PC-9 (cell line): ENCODE measurements at regions not wholly inside any gene's neighbourhood (a gene's known extent, or its start where the extent isn't known, plus 50 kb on each side); places are given as distances from the start of the nearest gene placed in this dataset.
A peak's percentile ranks its signal among the peaks of the same experiment; 100 is the strongest.

ENCODE experiments used
- BruUV-seq: library from RNA; stranded (reverse); fragments of 400-500 nt; replicated peaks from 2 replicates; lab custom pipeline; 2021; lab: Mats Ljungman, UMichigan
- CTCF ChIA-PET: fragments of 300-600 bp; sonication (Branson Sonifier 250); formaldehyde crosslinking; loops from one replicate; lab custom pipeline; 2022; ENCODE audit warnings: antibody characterized with exemption; lab: Charles Lee
- POLR2A ChIA-PET: fragments of 300-600 bp; sonication (Branson Sonifier 250); formaldehyde crosslinking; loops from one replicate; lab custom pipeline; 2022; ENCODE audit warnings: antibody characterized with exemption; ENCODE audit not compliant: unreplicated experiment; lab: Charles Lee
- DNase-seq, 2 experiments: peaks; one replicate each; pipeline versions ENCODE4 v3.0.0 to v3.0.0-alpha.2; 2015 to 2022; ENCODE audit warnings: mixed read lengths in 1 of 2
- H2AFZ ChIP-seq: fragments of 200-600 bp; sonication (generic); 2 replicates; pipeline ENCODE4 v1.8.1; 2017; ENCODE audit warnings: antibody characterized with exemption
- H3F3A ChIP-seq: fragments of 200-600 bp; sonication (generic); 2 replicates; pipeline ENCODE4 v1.8.1; 2017; ENCODE audit warnings: antibody characterized with exemption, mild to moderate bottlenecking, low read depth; ENCODE audit not compliant: insufficient read depth
- H3K27ac ChIP-seq: fragments of 200-600 bp; sonication (generic); 2 replicates; pipeline ENCODE4 v1.6.1; 2016; ENCODE audit warnings: mixed run types
- H3K27me3 ChIP-seq: fragments of 200-600 bp; sonication (generic); 2 replicates; pipeline ENCODE4 v1.6.1; 2016; ENCODE audit warnings: low read depth, mixed run types; ENCODE audit not compliant: insufficient read depth
- H3K36me3 ChIP-seq: fragments of 200-600 bp; sonication (generic); 2 replicates; pipeline ENCODE4 v1.6.1; 2016; ENCODE audit warnings: low read depth, mixed run types
- H3K4me1 ChIP-seq: fragments of 200-600 bp; sonication (generic); replicated peaks from 2 replicates; pipeline ENCODE4 v1.6.1; 2016; ENCODE audit warnings: mixed run types; ENCODE audit not compliant: insufficient read depth
- H3K4me2 ChIP-seq: fragments of 200-600 bp; sonication (generic); 2 replicates; pipeline ENCODE4 v1.6.1; 2017; ENCODE audit warnings: mixed run types
- H3K4me3 ChIP-seq: fragments of 200-600 bp; sonication (generic); 2 replicates; pipeline ENCODE4 v1.6.1; 2016; ENCODE audit warnings: mixed run types
- H3K79me2 ChIP-seq: fragments of 200-600 bp; sonication (generic); 2 replicates; pipeline ENCODE4 v1.6.1; 2017; ENCODE audit warnings: low read depth, mixed run types
- H3K9me2 ChIP-seq: fragments of 200-600 bp; sonication (generic); 2 replicates; pipeline ENCODE4 v1.8.1; 2017; ENCODE audit warnings: mild to moderate bottlenecking; ENCODE audit not compliant: insufficient read depth
- H3K9me3 ChIP-seq: fragments of 200-600 bp; sonication (generic); 2 replicates; pipeline ENCODE4 v1.8.1; 2016; ENCODE audit warnings: low read depth; ENCODE audit not compliant: insufficient read depth
- H4K20me1 ChIP-seq: fragments of 200-600 bp; sonication (generic); 2 replicates; pipeline ENCODE4 v1.8.1; 2017; ENCODE audit not compliant: insufficient read depth
- EZH2 ChIP-seq: fragments of 200-600 bp; sonication (generic); IDR thresholded peaks from 2 replicates; pipeline ENCODE4 v1.8.0; 2017; ENCODE audit warnings: antibody characterized with exemption, low read depth
- intact Hi-C: fragments of 100-400 bp; cut with micrococcal nuclease; formaldehyde crosslinking; loops from one replicate; pipeline ENCODE4 v1.10.0; 2022; ENCODE audit not compliant: unreplicated experiment
- TF ChIP-seq, protein P1 (sequence below): fragments of 200-600 bp; sonication (generic); conservative IDR thresholded peaks from 2 replicates; pipeline ENCODE4 v1.6.1; 2017; ENCODE audit warnings: mixed run types, antibody characterized with exemption, mild to moderate bottlenecking, moderate library complexity

DNA sequence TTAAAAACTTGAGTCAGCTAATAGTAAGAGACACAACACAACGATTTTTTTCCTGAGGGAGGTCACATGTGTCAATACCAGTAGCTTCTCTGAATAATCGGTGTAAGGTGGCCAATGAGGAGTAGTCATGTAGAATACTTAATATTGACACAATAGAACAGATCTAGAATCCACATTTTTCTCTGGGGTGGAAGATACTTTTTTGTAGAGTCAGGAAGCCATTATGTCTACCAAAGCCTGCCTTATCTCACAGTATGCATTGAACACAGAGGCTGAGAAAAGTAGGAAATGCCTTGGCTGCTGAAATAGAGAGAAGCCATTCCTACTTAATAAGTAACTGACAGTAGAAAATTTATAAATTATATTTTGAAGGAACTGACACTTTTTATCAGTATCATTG is 725.0 kb downstream of the METTL15 start:
- Histone ChIP-seq H3K27me3 (no peaks in the 10 kb centered on the region), H3K4me1 (0 out of 2 replicates have a peak, but pooled peaks cover 10% of the 10 kb centered on the region), H3K79me2 (no peaks in the 10 kb centered on the region), H3K36me3 (no peaks in the 10 kb centered on the region), H3K9me2 (no peaks in the 10 kb centered on the region), H3K4me3 (no peak overlapping the region), H3K4me2 (no peak overlapping the region), H2AFZ (no peak overlapping the region), H4K20me1 (no peaks in the 10 kb centered on the region), H3K27ac (no peak overlapping the region), H3F3A (no peaks in the 10 kb centered on the region), H3K9me3 (no peaks in the 10 kb centered on the region)
- DNase-seq = no peak
- TF ChIP-seq, protein P1, sequence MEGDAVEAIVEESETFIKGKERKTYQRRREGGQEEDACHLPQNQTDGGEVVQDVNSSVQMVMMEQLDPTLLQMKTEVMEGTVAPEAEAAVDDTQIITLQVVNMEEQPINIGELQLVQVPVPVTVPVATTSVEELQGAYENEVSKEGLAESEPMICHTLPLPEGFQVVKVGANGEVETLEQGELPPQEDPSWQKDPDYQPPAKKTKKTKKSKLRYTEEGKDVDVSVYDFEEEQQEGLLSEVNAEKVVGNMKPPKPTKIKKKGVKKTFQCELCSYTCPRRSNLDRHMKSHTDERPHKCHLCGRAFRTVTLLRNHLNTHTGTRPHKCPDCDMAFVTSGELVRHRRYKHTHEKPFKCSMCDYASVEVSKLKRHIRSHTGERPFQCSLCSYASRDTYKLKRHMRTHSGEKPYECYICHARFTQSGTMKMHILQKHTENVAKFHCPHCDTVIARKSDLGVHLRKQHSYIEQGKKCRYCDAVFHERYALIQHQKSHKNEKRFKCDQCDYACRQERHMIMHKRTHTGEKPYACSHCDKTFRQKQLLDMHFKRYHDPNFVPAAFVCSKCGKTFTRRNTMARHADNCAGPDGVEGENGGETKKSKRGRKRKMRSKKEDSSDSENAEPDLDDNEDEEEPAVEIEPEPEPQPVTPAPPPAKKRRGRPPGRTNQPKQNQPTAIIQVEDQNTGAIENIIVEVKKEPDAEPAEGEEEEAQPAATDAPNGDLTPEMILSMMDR = no peak
- TF ChIP-seq EZH2 = no peak
- TSS peak; percentile 24 for BruUV-seq
- intact Hi-C loops = loop anchor here (10.0 kb wide), 3 partner anchors 322 to 1368 kb away; no protein-coding TSS in a partner anchor
- CTCF ChIA-PET = no interaction called here
- POLR2A ChIA-PET = interaction anchor here (0.6 kb wide), 1 partner anchor 498 kb away, joined by 4 read pairs; no protein-coding TSS in a partner anchor

DNA sequence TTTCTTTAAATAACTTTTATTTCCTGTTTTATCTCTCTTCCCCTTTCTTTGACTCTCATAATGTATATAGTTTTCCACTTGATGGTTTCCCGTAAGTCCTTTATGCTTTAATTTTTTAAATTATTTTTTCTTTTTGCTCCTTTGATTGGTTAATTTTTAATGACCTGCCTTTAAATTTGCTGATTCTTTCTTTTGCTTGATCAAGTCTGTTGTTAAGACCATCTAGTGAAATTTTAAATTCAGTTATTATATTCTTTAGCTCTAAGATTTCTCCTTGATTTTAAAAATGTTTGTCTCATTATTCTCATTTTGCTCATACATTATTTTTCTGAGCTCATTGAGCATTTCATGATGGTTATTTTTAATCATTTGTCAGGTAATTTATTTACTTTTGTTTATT is 718.6 kb downstream of the METTL15 start:
- Histone ChIP-seq H2AFZ (no peak overlapping the region), H3K27me3 (no peaks in the 10 kb centered on the region), H3K4me3 (no peak overlapping the region), H3K27ac (no peak overlapping the region), H3K4me1 (no peaks in the 10 kb centered on the region), H4K20me1 (no peaks in the 10 kb centered on the region), H3K9me3 (no peaks in the 10 kb centered on the region), H3F3A (no peaks in the 10 kb centered on the region), H3K9me2 (no peaks in the 10 kb centered on the region), H3K36me3 (no peaks in the 10 kb centered on the region), H3K4me2 (no peak overlapping the region), H3K79me2 (no peaks in the 10 kb centered on the region)
- BruUV-seq = no TSS peak
- intact Hi-C loops = no loop called here
- POLR2A ChIA-PET = no interaction called here
- no peak for TF ChIP-seq EZH2
- TF ChIP-seq, protein P1 = no peak
- CTCF ChIA-PET = no interaction called here
- DNase-seq = no peak

DNA sequence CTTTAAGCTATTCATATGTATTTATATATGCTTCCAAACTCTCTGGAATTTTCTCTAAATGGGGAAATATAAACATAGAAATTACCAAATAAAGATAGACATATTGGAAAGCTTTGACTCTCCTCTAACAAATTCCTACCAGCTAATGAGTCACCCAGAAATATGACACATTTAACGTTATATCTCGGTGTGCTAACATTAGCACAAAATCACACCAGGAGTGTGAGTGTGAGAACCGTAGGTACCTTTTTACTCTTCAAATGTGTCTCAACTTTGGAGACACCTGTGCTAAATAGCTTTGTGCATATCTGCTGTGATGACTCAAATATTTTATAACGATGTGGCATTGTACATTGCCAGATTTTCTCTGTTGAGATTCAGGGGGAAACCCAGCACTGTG is 714.4 kb downstream of the METTL15 start:
- TF ChIP-seq, protein P1 = no peak
- TF ChIP-seq EZH2 = no peak
- CTCF ChIA-PET = interaction anchor here (0.6 kb wide), 1 partner anchor 521 kb away, joined by 4 read pairs; no protein-coding TSS in a partner anchor
- Histone ChIP-seq H2AFZ (no peak overlapping the region), H4K20me1 (no peaks in the 10 kb centered on the region), H3K36me3 (no peaks in the 10 kb centered on the region), H3K27ac (no peak overlapping the region), H3K27me3 (no peaks in the 10 kb centered on the region), H3K9me2 (no peaks in the 10 kb centered on the region), H3K4me3 (no peak overlapping the region), H3F3A (no peaks in the 10 kb centered on the region), H3K79me2 (no peaks in the 10 kb centered on the region), H3K4me2 (no peak overlapping the region), H3K9me3 (no peaks in the 10 kb centered on the region), H3K4me1 (no peaks in the 10 kb centered on the region)
- BruUV-seq = no TSS peak
- DNase-seq = no peak
- POLR2A ChIA-PET = no interaction called here
- intact Hi-C loops = no loop called here
